Prostate gland (tissue), 2 donors: ENCODE measurements at regions not wholly inside any gene's neighbourhood (a gene's known extent, or its start where the extent isn't known, plus 50 kb on each side); places are given as distances from the start of the nearest gene placed in this dataset.

Experiments used
- DNase-seq: peaks from one replicate; pipeline ENCODE4 v3.0.0-alpha.2; 2019; ENCODE audit warnings: low spot score
- H3K27ac ChIP-seq, 2 donors: fragments of 200-600 bp; sonication (generic); 2 replicates each; pipeline ENCODE4 v1.5.1; 2017 to 2019
- H3K27me3 ChIP-seq: fragments of 200-600 bp; sonication (generic); replicated peaks from 2 replicates; pipeline ENCODE4 v1.5.1; 2019; ENCODE audit not compliant: insufficient read depth
- H3K36me3 ChIP-seq, 2 donors: fragments of 200-600 bp; sonication (generic); 1 replicate in 1 of 2; 2 replicates in 1 of 2; pipeline versions ENCODE4 v1.5.1 to v1.8.1; 2017 to 2019
- H3K4me1 ChIP-seq: fragments of 200-600 bp; sonication (generic); replicated peaks from 2 replicates; pipeline ENCODE4 v1.5.1; 2019
- H3K4me3 ChIP-seq, 2 donors: fragments of 200-600 bp; sonication (generic); 2 replicates each; pipeline ENCODE4 v1.5.1; 2017 to 2019
- H3K9me3 ChIP-seq: fragments of 200-600 bp; sonication (generic); 2 replicates; pipeline ENCODE4 v1.5.1; 2017
- CTCF ChIP-seq, 4 experiments: fragments of 200-600 bp in 2 of 4; fragments of 450-650 bp in 2 of 4; sonication (generic) in 2 of 4; IDR thresholded peaks; 1 replicate in 3 of 4; 2 replicates in 1 of 4; pipeline ENCODE4 v1.5.1; 2016 to 2019; ENCODE audit warnings: antibody characterized with exemption in 4 of 4, mild to moderate bottlenecking in 2 of 4, moderate library complexity in 2 of 4
- POLR2A ChIP-seq: fragments of 450-650 bp; IDR thresholded peaks from one replicate; pipeline ENCODE4 v1.6.1; 2016; ENCODE audit warnings: antibody characterized with exemption, mild to moderate bottlenecking
- POLR2AphosphoS5 ChIP-seq: sonication (generic); formaldehyde crosslinking; IDR thresholded peaks from one replicate; pipeline ENCODE4 v1.6.1; 2017; ENCODE audit warnings: antibody characterized with exemption
- WGBS: methylation state at CpG from one replicate; pipeline ENCODE4 v1.1.5; 2018; 5-methylcytosine and 5-hydroxymethylcytosine counted together
- intact Hi-C: fragments of 100-400 bp; cut with DNase I; formaldehyde crosslinking; loops from one replicate; pipeline ENCODE4 v1.14.2; 2022

GRCh38 chr6:77205936-77206335, 257.4 kb downstream of the HTR1B start:
- no peaks in the 10 kb centered on the region for H3K27me3 ChIP-seq
- H3K36me3 ChIP-seq: no peaks in the 10 kb centered on the region
- H3K4me1 ChIP-seq: no peaks in the 10 kb centered on the region
- intact Hi-C loops: no loop called here
- H3K9me3 ChIP-seq: no peaks in the 10 kb centered on the region
- no peak overlapping the region for H3K27ac ChIP-seq
- DNase-seq: no peak
- TF ChIP-seq POLR2AphosphoS5 (no peak), CTCF (IDR thresholded peaks at IDR 0.05) (no peak), POLR2A (no peak)
- no peak overlapping the region for H3K4me3 ChIP-seq

GRCh38 chr6:77204555-77204954, 258.7 kb downstream of the HTR1B start:
- no peaks in the 10 kb centered on the region for H3K9me3 ChIP-seq
- no peak overlapping the region for H3K4me3 ChIP-seq
- no peaks in the 10 kb centered on the region for H3K4me1 ChIP-seq
- no peaks in the 10 kb centered on the region for H3K36me3 ChIP-seq
- H3K27me3 ChIP-seq: no peaks in the 10 kb centered on the region
- 98% methylated on average over 1 of the region's 1 CpG for WGBS
- H3K27ac ChIP-seq: no peak overlapping the region
- no peak for TF ChIP-seq POLR2AphosphoS5
- TF ChIP-seq POLR2A: no peak
- no peak for TF ChIP-seq CTCF (IDR thresholded peaks at IDR 0.05)
- no peak for DNase-seq
- intact Hi-C loops: no loop called here

DNA sequence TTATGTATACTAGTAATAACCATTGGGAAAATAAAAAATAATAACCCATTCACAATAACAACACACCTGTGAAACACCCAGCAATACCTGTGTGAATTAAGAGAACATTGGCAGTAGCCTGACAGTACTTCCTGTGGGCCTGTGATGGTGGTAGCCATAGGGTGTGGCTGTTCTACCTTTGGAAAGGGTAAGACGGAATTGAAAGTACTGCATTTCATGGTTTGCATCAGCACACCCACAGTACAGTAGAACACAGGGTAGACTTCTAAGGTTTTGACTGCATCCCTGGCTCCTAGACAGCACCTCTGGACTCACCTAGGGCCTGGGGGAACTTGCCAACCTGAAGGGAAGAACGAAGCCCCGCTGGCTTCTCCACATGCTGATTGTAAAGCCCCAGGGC, 279.8 kb downstream of the HTR1B start:
- H3K9me3 ChIP-seq: no peaks in the 10 kb centered on the region
- no peaks in the 10 kb centered on the region for H3K27me3 ChIP-seq
- no peaks in the 10 kb centered on the region for H3K36me3 ChIP-seq
- no peak overlapping the region for H3K4me3 ChIP-seq
- 81% methylated on average over 3 of the region's 3 CpGs for WGBS
- H3K4me1 ChIP-seq: no peaks in the 10 kb centered on the region
- H3K27ac ChIP-seq: no peak overlapping the region
- no peak for DNase-seq
- TF ChIP-seq POLR2AphosphoS5 (no peak), CTCF (IDR thresholded peaks at IDR 0.05) (no peak), POLR2A (no peak)
- intact Hi-C loops: no loop called here

- Histone ChIP-seq H3K4me3 (no peak overlapping the region), H3K27ac (no peak overlapping the region), H3K36me3 (no peaks in the 10 kb centered on the region), H3K9me3 (no peaks in the 10 kb centered on the region), H3K4me1 (no peaks in the 10 kb centered on the region), H3K27me3 (no peaks in the 10 kb centered on the region)
- DNase-seq: no peak
- intact Hi-C loops: no loop called here
- no peak for TF ChIP-seq CTCF (IDR thresholded peaks at IDR 0.05)
- TF ChIP-seq POLR2A: no peak
- no peak for TF ChIP-seq POLR2AphosphoS5
- 88% methylated on average over 3 of the region's 3 CpGs for WGBS
These were observed 281.5 kb downstream of the HTR1B start for GRCh38 chr6:77181749-77182148.

GRCh38 chr6:77180326-77180725, 283.0 kb downstream of the HTR1B start:
- no peak for TF ChIP-seq CTCF (IDR thresholded peaks at IDR 0.05)
- no peak for TF ChIP-seq POLR2A
- TF ChIP-seq POLR2AphosphoS5: no peak
- H3K27ac ChIP-seq: no peak overlapping the region
- DNase-seq: no peak
- H3K27me3 ChIP-seq: no peaks in the 10 kb centered on the region
- no peaks in the 10 kb centered on the region for H3K9me3 ChIP-seq
- no peaks in the 10 kb centered on the region for H3K36me3 ChIP-seq
- intact Hi-C loops: no loop called here
- no peak overlapping the region for H3K4me3 ChIP-seq
- no peaks in the 10 kb centered on the region for H3K4me1 ChIP-seq
- 68% methylated on average over 3 of the region's 3 CpGs for WGBS
